Ovary (tissue), 3 donors: ENCODE measurements at regions not wholly inside any gene's neighbourhood (a gene's known extent, or its start where the extent isn't known, plus 50 kb on each side); places are given as distances from the start of the nearest gene placed in this dataset.

ENCODE experiments used
- CTCF ChIP-seq, 3 donors: fragments of 450-650 bp in 2 of 3; fragments of 200-600 bp in 1 of 3; IDR thresholded peaks; one replicate each; pipeline versions ENCODE4 v1.5.1 to v1.8.0; 2016 to 2022; ENCODE audit warnings: antibody characterized with exemption in 3 of 3, mild to moderate bottlenecking in 1 of 3
- EP300 ChIP-seq: sonication (generic); formaldehyde crosslinking; IDR thresholded peaks from one replicate; pipeline ENCODE4 v1.6.1; 2017; ENCODE audit warnings: antibody characterized with exemption
- POLR2A ChIP-seq: fragments of 450-650 bp; IDR thresholded peaks from one replicate; pipeline ENCODE4 v1.6.1; 2017; ENCODE audit warnings: antibody characterized with exemption, mild to moderate bottlenecking, moderate library complexity
- donor health status: DM: no; HTN: no; CAD: no.

DNA sequence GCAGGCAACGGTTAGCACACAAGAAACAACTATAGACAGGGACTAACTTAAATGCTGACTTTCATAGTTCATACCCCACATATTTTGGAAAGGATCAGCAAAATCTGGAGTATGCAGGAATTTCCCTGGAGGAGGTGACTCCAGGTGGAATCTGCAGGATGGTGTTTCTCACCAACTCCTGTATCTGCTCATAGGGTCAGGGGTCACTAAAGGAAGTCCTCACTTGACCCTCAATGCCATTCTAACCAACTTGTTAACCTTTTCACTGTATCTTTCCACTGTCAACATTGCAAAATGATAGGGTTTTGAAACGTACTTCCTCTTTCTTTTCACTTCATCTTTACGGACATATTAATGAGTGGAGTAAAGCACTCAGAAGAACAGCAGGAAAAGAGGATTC, 207.0 kb upstream of the CXCR4 start:
- TF ChIP-seq CTCF (IDR thresholded peaks at IDR 0.05) (no peak), POLR2A (no peak), EP300 (no peak)
